Prostate gland (tissue), 2 donors: ENCODE measurements at regions not wholly inside any gene's neighbourhood (a gene's known extent, or its start where the extent isn't known, plus 50 kb on each side); places are given as distances from the start of the nearest gene placed in this dataset.
A peak's percentile ranks its signal among the peaks of the same experiment; 100 is the strongest.

Experiments used
- DNase-seq: peaks from one replicate; pipeline ENCODE4 v3.0.0-alpha.2; 2019; ENCODE audit warnings: low spot score
- H3K27ac ChIP-seq, 2 donors: fragments of 200-600 bp; sonication (generic); 2 replicates each; pipeline ENCODE4 v1.5.1; 2017 to 2019
- H3K27me3 ChIP-seq: fragments of 200-600 bp; sonication (generic); replicated peaks from 2 replicates; pipeline ENCODE4 v1.5.1; 2019; ENCODE audit not compliant: insufficient read depth
- H3K36me3 ChIP-seq, 2 donors: fragments of 200-600 bp; sonication (generic); 1 replicate in 1 of 2; 2 replicates in 1 of 2; pipeline versions ENCODE4 v1.5.1 to v1.8.1; 2017 to 2019
- H3K4me1 ChIP-seq: fragments of 200-600 bp; sonication (generic); replicated peaks from 2 replicates; pipeline ENCODE4 v1.5.1; 2019
- H3K4me3 ChIP-seq, 2 donors: fragments of 200-600 bp; sonication (generic); 2 replicates each; pipeline ENCODE4 v1.5.1; 2017 to 2019
- H3K9me3 ChIP-seq: fragments of 200-600 bp; sonication (generic); 2 replicates; pipeline ENCODE4 v1.5.1; 2017
- CTCF ChIP-seq, 4 experiments: fragments of 200-600 bp in 2 of 4; fragments of 450-650 bp in 2 of 4; sonication (generic) in 2 of 4; IDR thresholded peaks; 1 replicate in 3 of 4; 2 replicates in 1 of 4; pipeline ENCODE4 v1.5.1; 2016 to 2019; ENCODE audit warnings: antibody characterized with exemption in 4 of 4, mild to moderate bottlenecking in 2 of 4, moderate library complexity in 2 of 4
- POLR2A ChIP-seq: fragments of 450-650 bp; IDR thresholded peaks from one replicate; pipeline ENCODE4 v1.6.1; 2016; ENCODE audit warnings: antibody characterized with exemption, mild to moderate bottlenecking
- POLR2AphosphoS5 ChIP-seq: sonication (generic); formaldehyde crosslinking; IDR thresholded peaks from one replicate; pipeline ENCODE4 v1.6.1; 2017; ENCODE audit warnings: antibody characterized with exemption
- WGBS: methylation state at CpG from one replicate; pipeline ENCODE4 v1.1.5; 2018; 5-methylcytosine and 5-hydroxymethylcytosine counted together
- intact Hi-C: fragments of 100-400 bp; cut with DNase I; formaldehyde crosslinking; loops from one replicate; pipeline ENCODE4 v1.14.2; 2022

DNA sequence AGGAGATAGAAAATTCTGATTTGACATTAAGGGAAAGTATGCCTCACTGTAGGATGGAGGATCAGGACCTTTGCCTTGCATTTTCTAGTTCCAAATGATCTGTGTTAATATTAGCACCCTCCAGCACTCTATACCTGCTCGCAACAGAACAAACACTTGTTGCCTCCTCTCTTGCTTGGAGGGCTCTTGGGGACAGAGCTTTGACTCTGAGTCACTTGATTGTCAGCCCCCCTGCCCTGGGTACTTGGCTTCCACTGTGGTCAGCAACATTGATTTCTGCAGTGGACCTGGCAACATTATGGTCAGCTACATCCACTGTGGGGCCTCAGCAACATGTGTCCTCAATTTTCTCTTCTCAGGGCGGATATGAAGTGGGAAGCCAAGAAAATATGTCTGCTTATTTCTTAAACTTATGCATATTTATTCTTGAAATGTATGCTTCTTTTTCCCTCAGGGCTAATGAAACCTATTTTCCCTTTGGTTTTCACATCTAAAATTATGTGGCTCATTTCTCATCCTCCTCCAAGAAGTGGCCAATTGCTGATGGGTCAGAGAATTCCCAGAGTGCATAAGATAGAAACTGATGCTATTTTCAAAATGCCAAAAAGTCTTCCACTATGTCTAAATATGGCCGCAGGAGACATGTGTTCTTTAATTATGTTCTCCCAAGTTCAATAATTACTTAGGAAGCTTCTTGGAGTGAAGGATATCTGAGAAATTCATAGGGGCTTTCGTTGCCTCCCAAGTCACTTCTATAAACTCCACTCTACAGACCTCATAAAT lies 94.6 kb upstream of the SMIM36 start:
- Histone ChIP-seq H3K9me3 (no peaks in the 10 kb centered on the region), H3K27ac (no peak overlapping the region), H3K4me1 (peaks cover 8% of the 10 kb centered on the region), H3K36me3 (no peaks in the 10 kb centered on the region), H3K4me3 (no peak overlapping the region), H3K27me3 (no peaks in the 10 kb centered on the region)
- WGBS: 65% methylated on average over 4 of the region's 4 CpGs
- intact Hi-C loops: no loop called here
- DNase-seq: no peak
- TF ChIP-seq POLR2AphosphoS5 (no peak), POLR2A (no peak), CTCF (IDR thresholded peaks at IDR 0.05) (no peak)

DNA sequence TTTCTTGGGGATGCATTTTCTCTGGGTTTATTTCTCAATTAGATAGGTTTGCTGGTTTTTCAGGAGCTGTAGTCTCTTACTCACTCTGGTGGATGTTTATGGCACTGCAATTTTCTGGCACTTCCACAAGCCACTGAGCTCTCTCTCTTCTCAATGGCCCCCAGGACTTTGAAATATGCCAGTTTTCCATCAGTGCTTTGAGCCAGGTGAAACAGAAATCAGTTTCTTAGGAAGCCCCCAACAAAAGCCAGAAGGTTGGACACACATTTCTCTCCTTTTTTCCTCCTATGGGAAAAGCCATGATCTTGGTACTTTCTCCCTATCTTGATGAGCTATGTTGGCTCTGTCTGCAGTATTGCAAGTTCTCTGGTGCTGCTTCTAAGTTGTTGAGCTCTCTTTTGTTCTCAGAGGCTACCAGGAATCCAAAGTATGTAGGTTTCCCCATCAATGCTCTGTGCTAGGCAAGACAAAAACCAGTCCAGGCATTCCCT lies 90.7 kb upstream of the SMIM36 start:
- DNase-seq: no peak
- no peak overlapping the region for H3K27ac ChIP-seq
- no peaks in the 10 kb centered on the region for H3K9me3 ChIP-seq
- no peaks in the 10 kb centered on the region for H3K4me1 ChIP-seq
- no peaks in the 10 kb centered on the region for H3K27me3 ChIP-seq
- H3K4me3 ChIP-seq: no peak overlapping the region
- TF ChIP-seq CTCF (IDR thresholded peaks at IDR 0.05): peak in 3 of 4 experiments; percentile 34 to 64 (median 50)
- no peak for TF ChIP-seq POLR2A
- no peak for TF ChIP-seq POLR2AphosphoS5
- H3K36me3 ChIP-seq: no peaks in the 10 kb centered on the region
- intact Hi-C loops: no loop called here

- no peak for DNase-seq
- no peaks in the 10 kb centered on the region for H3K27me3 ChIP-seq
- H3K27ac ChIP-seq: no peak overlapping the region
- TF ChIP-seq POLR2A: no peak
- 100% methylated on average over 1 of the region's 1 CpG for WGBS
- H3K9me3 ChIP-seq: no peaks in the 10 kb centered on the region
- intact Hi-C loops: no loop called here
- H3K4me3 ChIP-seq: no peak overlapping the region
- no peaks in the 10 kb centered on the region for H3K36me3 ChIP-seq
- no peaks in the 10 kb centered on the region for H3K4me1 ChIP-seq
These were observed 87.2 kb upstream of the SMIM36 start for GRCh38 chr17:55598495-55598894.

- 34% methylated on average over 4 of the region's 4 CpGs for WGBS
- H3K36me3 ChIP-seq: no peaks in the 10 kb centered on the region
- intact Hi-C loops: no loop called here
- no peaks in the 10 kb centered on the region for H3K27me3 ChIP-seq
- TF ChIP-seq CTCF (IDR thresholded peaks at IDR 0.05) (no peak), POLR2A (no peak), POLR2AphosphoS5 (no peak)
- no peaks in the 10 kb centered on the region for H3K4me1 ChIP-seq
- no peak overlapping the region for H3K4me3 ChIP-seq
- no peaks in the 10 kb centered on the region for H3K9me3 ChIP-seq
- no peak overlapping the region for H3K27ac ChIP-seq
- DNase-seq: no peak
These were observed 77.4 kb upstream of the SMIM36 start for GRCh38 chr17:55588446-55589242.

DNA sequence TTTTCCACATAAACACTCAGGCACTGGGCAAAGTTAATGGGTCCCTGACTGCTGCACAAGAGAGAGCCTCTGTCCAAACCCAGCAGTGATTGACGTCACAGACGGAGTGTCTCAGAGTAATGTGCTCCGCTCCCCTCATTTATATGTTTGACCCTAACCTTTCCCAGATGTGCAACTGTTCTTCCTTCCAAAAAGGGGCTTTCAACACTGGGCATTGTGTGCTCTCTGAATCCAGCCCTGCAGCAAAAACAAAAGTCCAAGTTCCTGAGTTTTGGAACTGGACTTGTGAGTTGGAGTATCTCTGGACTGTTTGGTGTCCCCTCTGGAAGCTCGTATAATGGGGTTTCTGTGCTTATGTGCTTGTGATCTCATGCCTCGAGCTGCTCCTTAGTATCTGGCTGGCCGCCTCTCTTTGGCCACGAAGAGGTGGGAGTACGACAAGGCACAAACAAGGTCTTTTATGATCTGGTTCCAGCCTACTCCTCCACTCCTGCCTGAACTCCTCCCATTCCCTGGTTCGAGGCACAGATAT lies 76.4 kb upstream of the SMIM36 start:
- DNase-seq: no peak
- WGBS: 44% methylated on average over 9 of the region's 9 CpGs
- no peak overlapping the region for H3K4me3 ChIP-seq
- H3K36me3 ChIP-seq: no peaks in the 10 kb centered on the region
- H3K9me3 ChIP-seq: no peaks in the 10 kb centered on the region
- intact Hi-C loops: no loop called here
- no peak for TF ChIP-seq POLR2AphosphoS5
- H3K27ac ChIP-seq: peak overlapping the region in 1 of 2 donors; percentile 13
- no peaks in the 10 kb centered on the region for H3K27me3 ChIP-seq
- no peaks in the 10 kb centered on the region for H3K4me1 ChIP-seq
